ENCODE measurements at regions not wholly inside any gene's neighbourhood (a gene's known extent, or its start where the extent isn't known, plus 50 kb on each side); places are given as distances from the start of the nearest gene placed in this dataset.

GRCh38 chr2:81304154-81304830 is 999.7 kb upstream of the LRRTM1 start:
- H3K4me3 ChIP-seq (ENCODE audit: low read depth, low read length) = no peak overlapping the region
- no peak for TF ChIP-seq CTCF (IDR thresholded peaks at IDR 0.05; ENCODE audit: low read depth, low read length, missing control alignments)
- no peak for DNase-seq (ENCODE audit: low read depth)

GRCh38 chr2:81303321-81303720 is 998.8 kb upstream of the LRRTM1 start:
- no peak for DNase-seq (ENCODE audit: low read depth)
- TF ChIP-seq CTCF (IDR thresholded peaks at IDR 0.05; ENCODE audit: low read depth, low read length, missing control alignments) = no peak
- H3K4me3 ChIP-seq (ENCODE audit: low read depth, low read length) = no peak overlapping the region

GRCh38 chr2:81299841-81300240 is 995.3 kb upstream of the LRRTM1 start:
- H3K4me3 ChIP-seq (ENCODE audit: low read depth, low read length) = no peak overlapping the region
- no peak for TF ChIP-seq CTCF (IDR thresholded peaks at IDR 0.05; ENCODE audit: low read depth, low read length, missing control alignments)
- DNase-seq (ENCODE audit: low read depth) = no peak

- no peak for DNase-seq (ENCODE audit: low read depth)
- TF ChIP-seq CTCF (IDR thresholded peaks at IDR 0.05; ENCODE audit: low read depth, low read length, missing control alignments) = no peak
- no peak overlapping the region for H3K4me3 ChIP-seq (ENCODE audit: low read depth, low read length)
Measured at GRCh38 chr2:81290846-81291245, 986.3 kb upstream of the LRRTM1 start.

- no peak overlapping the region for H3K4me3 ChIP-seq (ENCODE audit: low read depth, low read length)
- no peak for DNase-seq (ENCODE audit: low read depth)
Measured at GRCh38 chr2:81283081-81283480, 978.5 kb upstream of the LRRTM1 start.

GRCh38 chr2:81282151-81282769 is 977.7 kb upstream of the LRRTM1 start:
- no peak for TF ChIP-seq CTCF (IDR thresholded peaks at IDR 0.05; ENCODE audit: low read depth, low read length, missing control alignments)
- no peak for DNase-seq (ENCODE audit: low read depth)
- no peak overlapping the region for H3K4me3 ChIP-seq (ENCODE audit: low read depth, low read length)

More at GRCh38 chr2:81283081-81283480, 978.5 kb upstream of the LRRTM1 start:
- TF ChIP-seq CTCF (IDR thresholded peaks at IDR 0.05; ENCODE audit: low read depth, low read length, missing control alignments) = no peak

- no peak overlapping the region for H3K4me3 ChIP-seq (ENCODE audit: low read depth, low read length)
- no peak for TF ChIP-seq CTCF (IDR thresholded peaks at IDR 0.05; ENCODE audit: low read depth, low read length, missing control alignments)
- DNase-seq (ENCODE audit: low read depth) = no peak
Measured at GRCh38 chr2:81276595-81276994, 972.0 kb upstream of the LRRTM1 start.
